ENCODE measurements at regions not wholly inside any gene's neighbourhood (a gene's known extent, or its start where the extent isn't known, plus 50 kb on each side); places are given as distances from the start of the nearest gene placed in this dataset.

- DNase-seq = no peak
Measured at GRCh38 chr20:52619671-52620070, 352.5 kb upstream of the TSHZ2 start.

GRCh38 chr20:52619101-52619500 lies 353.1 kb upstream of the TSHZ2 start:
- no peak for DNase-seq

- DNase-seq = no peak
Measured at GRCh38 chr20:52616629-52617028, 355.5 kb upstream of the TSHZ2 start.

GRCh38 chr20:52614051-52614863 lies 357.9 kb upstream of the TSHZ2 start:
- no peak for DNase-seq

GRCh38 chr20:52612046-52612632 lies 360.0 kb upstream of the TSHZ2 start:
- no peak for DNase-seq

GRCh38 chr20:52610749-52611148 lies 361.4 kb upstream of the TSHZ2 start:
- DNase-seq = no peak

- DNase-seq = no peak
Measured at GRCh38 chr20:52601295-52601971, 370.7 kb upstream of the TSHZ2 start.

GRCh38 chr20:52596256-52596655 lies 375.9 kb upstream of the TSHZ2 start:
- no peak for DNase-seq

- no peak for DNase-seq
Measured at GRCh38 chr20:52595518-52595917, 376.6 kb upstream of the TSHZ2 start.

GRCh38 chr20:52593654-52594053 lies 378.5 kb upstream of the TSHZ2 start:
- no peak for DNase-seq

- DNase-seq = no peak
Measured at GRCh38 chr20:52592567-52592966, 379.6 kb upstream of the TSHZ2 start.

GRCh38 chr20:52590100-52590499 lies 382.1 kb upstream of the TSHZ2 start:
- no peak for DNase-seq

GRCh38 chr20:52589251-52589812 lies 382.8 kb upstream of the TSHZ2 start:
- no peak for DNase-seq

- no peak for DNase-seq
Measured at GRCh38 chr20:52586660-52587059, 385.5 kb upstream of the TSHZ2 start.

- DNase-seq = no peak
Measured at GRCh38 chr20:52585333-52585732, 386.8 kb upstream of the TSHZ2 start.

GRCh38 chr20:52578559-52578958 lies 387.0 kb upstream of the ZFP64 start:
- DNase-seq = no peak

GRCh38 chr20:52577696-52578095 lies 386.1 kb upstream of the ZFP64 start:
- DNase-seq = no peak

- no peak for DNase-seq
Measured at GRCh38 chr20:52572687-52573086, 381.1 kb upstream of the ZFP64 start.

GRCh38 chr20:52569201-52569600 lies 377.6 kb upstream of the ZFP64 start:
- no peak for DNase-seq

- DNase-seq = no peak
Measured at GRCh38 chr20:52565614-52566013, 374.0 kb upstream of the ZFP64 start.

GRCh38 chr20:52564594-52564993 lies 373.0 kb upstream of the ZFP64 start:
- no peak for DNase-seq

- DNase-seq = no peak
Measured at GRCh38 chr20:52552181-52552872, 360.7 kb upstream of the ZFP64 start.

GRCh38 chr20:52542131-52542530 lies 350.6 kb upstream of the ZFP64 start:
- no peak for DNase-seq
